ENCODE measurements at regions not wholly inside any gene's neighbourhood (a gene's known extent, or its start where the extent isn't known, plus 50 kb on each side); places are given as distances from the start of the nearest gene placed in this dataset.
A peak's percentile ranks its signal among the peaks of the same experiment; 100 is the strongest.

- no peak for TF ChIP-seq ZUFSP (CRISPR knock-in tag; IDR thresholded peaks at IDR 0.05; ENCODE audit: borderline replicate concordance)
- TF ChIP-seq ZNF550 (CRISPR knock-in tag; IDR thresholded peaks at IDR 0.05; ENCODE audit: borderline replicate concordance): no peak
- no peak for TF ChIP-seq E2F5 (CRISPR knock-in tag; conservative IDR thresholded peaks at IDR 0.05)
- no peak for TF ChIP-seq HOXA5 (CRISPR knock-in tag; IDR thresholded peaks at IDR 0.05)
- TF ChIP-seq PHB2 (IDR thresholded peaks at IDR 0.05; ENCODE audit: partially characterized antibody): no peak
Observed at GRCh38 chrX:114097427-114097826, 486.5 kb upstream of the HTR2C start (continued).

- Histone ChIP-seq H3K27me3 (ENCODE audit: control insufficient read depth in 1 of 2, insufficient read depth in 2 of 2, low read length in 2 of 2) (no peaks in the 10 kb centered on the region; a peak in 1 of 5 replicates), H3K36me3 (replicated peaks in 1 of 2; ENCODE audit: control insufficient read depth in 1 of 2, insufficient read depth in 2 of 2, low read length in 2 of 2) (no peaks in the 10 kb centered on the region), H3K4me2 (ENCODE audit: low read depth, low read length) (no peak overlapping the region), H3K4me3 (replicated peaks in 1 of 3; ENCODE audit: insufficient read depth in 1 of 3, low read depth in 2 of 3, low read length in 3 of 3) (no peak overlapping the region), H3K9ac (ENCODE audit: insufficient read depth, low read depth, low read length) (no peak overlapping the region), H2AFZ (ENCODE audit: low read length) (no peak overlapping the region), H3K9me3 (ENCODE audit: low read length) (no peaks in the 10 kb centered on the region), H3K79me2 (ENCODE audit: insufficient read depth, low read length) (no peaks in the 10 kb centered on the region), H4K20me1 (ENCODE audit: insufficient read depth, low read length) (no peaks in the 10 kb centered on the region), H3K27ac (ENCODE audit: extremely low read length, insufficient read depth, low read length) (no peak overlapping the region), H3K4me1 (ENCODE audit: insufficient read depth, low read length) (no peaks in the 10 kb centered on the region)
- intact Hi-C loops (cut with micrococcal nuclease; ENCODE audit: unreplicated experiment): no loop called here
- ChIA-PET CTCF (ENCODE audit: low intra/inter-chr PET ratio, low total read pairs) (no interaction called here), POLR2A (no interaction called here)
- FAIRE-seq (no peak), ATAC-seq (no peak), DNase-seq (ENCODE audit: low spot score) (no peak)
- WGBS (ENCODE audit: low lambda C conversion rate): 0% methylated on average over 1 of the region's 3 CpGs
- in situ Hi-C loops (cut with HindIII; ENCODE audit: extremely low pct_ligation_motif_present, low pct_unique_long_range_greater_than_20kb): no loop called here
- no TSS peak for BruUV-seq (replicated peaks)
- no peak for TF ChIP-seq ZNF777 (CRISPR knock-in tag; IDR thresholded peaks at IDR 0.05)
- TF ChIP-seq ZNF20 (CRISPR knock-in tag; IDR thresholded peaks at IDR 0.05): no peak
- TF ChIP-seq KMT2B (CRISPR knock-in tag; IDR thresholded peaks at IDR 0.05): no peak
- TF ChIP-seq ZNF761 (CRISPR knock-in tag; conservative IDR thresholded peaks at IDR 0.05): no peak
- TF ChIP-seq MAFK (conservative IDR thresholded peaks at IDR 0.05 in 1 of 2, IDR thresholded peaks at IDR 0.05 in 1 of 2; ENCODE audit: low read length in 2 of 2): peak in 1 of 2 experiments; percentile 57; a peak in 2 of 4 replicates
- TF ChIP-seq ZBTB7B (CRISPR knock-in tag; IDR thresholded peaks at IDR 0.05): no peak
- peak; percentile 43; the same call in 1 of the 2 replicates for TF ChIP-seq MAFF (IDR thresholded peaks at IDR 0.05; ENCODE audit: low read depth, low read length)
- TF ChIP-seq ZNF451 (CRISPR knock-in tag; IDR thresholded peaks at IDR 0.05): no peak
- TF ChIP-seq SMAD1 (CRISPR knock-in tag; IDR thresholded peaks at IDR 0.05; ENCODE audit: borderline replicate concordance, low read depth): no peak
- TF ChIP-seq PREB (CRISPR knock-in tag; IDR thresholded peaks at IDR 0.05): no peak
Observed at GRCh38 chrX:114095789-114096188, 488.1 kb upstream of the HTR2C start.
